Tibial artery (tissue), 4 donors: ENCODE measurements at regions not wholly inside any gene's neighbourhood (a gene's known extent, or its start where the extent isn't known, plus 50 kb on each side); places are given as distances from the start of the nearest gene placed in this dataset.

Experiments
- DNase-seq, 2 donors: peaks; one replicate each; pipeline ENCODE4 v3.0.0-alpha.2; 2019
- H3K27ac ChIP-seq, 2 donors: fragments of 200-600 bp; sonication (generic) in 1 of 2; 1 replicate in 1 of 2; 2 replicates in 1 of 2; pipeline ENCODE4 v1.5.1; 2018 to 2019; ENCODE audit warnings: mild to moderate bottlenecking in 1 of 2
- H3K27me3 ChIP-seq, 2 donors: fragments of 200-600 bp; sonication (generic) in 1 of 2; one replicate each; pipeline versions ENCODE4 v1.5.1 to v1.6.0; 2016 to 2019
- H3K36me3 ChIP-seq, 3 donors: fragments of 200-600 bp; sonication (generic) in 2 of 3; one replicate each; pipeline ENCODE4 v1.5.1; 2016 to 2019; ENCODE audit warnings: mild to moderate bottlenecking in 2 of 3
- H3K4me1 ChIP-seq, 4 donors: fragments of 200-600 bp; sonication (generic) in 2 of 4; 1 replicate in 3 of 4; 2 replicates in 1 of 4; pipeline ENCODE4 v1.5.1; 2016 to 2019
- H3K4me3 ChIP-seq, 2 donors: fragments of 200-600 bp; sonication (generic) in 1 of 2; 1 replicate in 1 of 2; 2 replicates in 1 of 2; pipeline ENCODE4 v1.5.1; 2018 to 2019; ENCODE audit warnings: mild to moderate bottlenecking in 2 of 2
- H3K9me3 ChIP-seq, 3 donors: fragments of 200-600 bp; sonication (generic) in 1 of 3; one replicate each; pipeline ENCODE4 v1.5.1; 2016 to 2019
- intact Hi-C: fragments of 100-400 bp; cut with DNase I; formaldehyde crosslinking; loops from one replicate; pipeline ENCODE4 v1.15.0; 2023; ENCODE audit warnings: low total_unique reads
- TF ChIP-seq, protein P1 (sequence below), 2 experiments: fragments of 200-600 bp in 1 of 2; fragments of 450-650 bp in 1 of 2; IDR thresholded peaks; one replicate each; pipeline ENCODE4 v1.5.1; 2017 to 2019; ENCODE audit warnings: antibody characterized with exemption in 2 of 2, mild to moderate bottlenecking in 1 of 2, moderate library complexity in 1 of 2

DNA sequence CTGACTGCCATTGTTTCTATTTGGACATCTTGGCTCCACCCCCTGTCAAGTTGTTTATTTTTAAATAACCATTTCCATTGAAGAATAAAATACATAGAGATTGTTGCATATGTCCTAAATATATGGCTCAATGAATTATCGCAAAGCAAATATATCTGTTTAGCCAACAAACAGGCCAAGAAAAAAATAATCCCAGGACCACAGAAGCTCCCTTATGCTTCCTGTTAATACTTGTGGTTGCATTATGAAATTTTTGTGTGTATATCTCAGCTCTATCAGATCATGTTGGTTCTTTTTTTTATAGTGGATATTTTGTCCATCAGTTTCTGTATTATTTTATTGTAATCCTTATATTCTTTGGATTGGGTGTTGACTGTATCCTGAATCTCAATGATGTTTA is 53.4 kb upstream of the CYP2C8 start:
- no peaks in the 10 kb centered on the region for H3K4me1 ChIP-seq
- intact Hi-C loops: no loop called here
- TF ChIP-seq, protein P1, sequence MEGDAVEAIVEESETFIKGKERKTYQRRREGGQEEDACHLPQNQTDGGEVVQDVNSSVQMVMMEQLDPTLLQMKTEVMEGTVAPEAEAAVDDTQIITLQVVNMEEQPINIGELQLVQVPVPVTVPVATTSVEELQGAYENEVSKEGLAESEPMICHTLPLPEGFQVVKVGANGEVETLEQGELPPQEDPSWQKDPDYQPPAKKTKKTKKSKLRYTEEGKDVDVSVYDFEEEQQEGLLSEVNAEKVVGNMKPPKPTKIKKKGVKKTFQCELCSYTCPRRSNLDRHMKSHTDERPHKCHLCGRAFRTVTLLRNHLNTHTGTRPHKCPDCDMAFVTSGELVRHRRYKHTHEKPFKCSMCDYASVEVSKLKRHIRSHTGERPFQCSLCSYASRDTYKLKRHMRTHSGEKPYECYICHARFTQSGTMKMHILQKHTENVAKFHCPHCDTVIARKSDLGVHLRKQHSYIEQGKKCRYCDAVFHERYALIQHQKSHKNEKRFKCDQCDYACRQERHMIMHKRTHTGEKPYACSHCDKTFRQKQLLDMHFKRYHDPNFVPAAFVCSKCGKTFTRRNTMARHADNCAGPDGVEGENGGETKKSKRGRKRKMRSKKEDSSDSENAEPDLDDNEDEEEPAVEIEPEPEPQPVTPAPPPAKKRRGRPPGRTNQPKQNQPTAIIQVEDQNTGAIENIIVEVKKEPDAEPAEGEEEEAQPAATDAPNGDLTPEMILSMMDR (IDR thresholded peaks at IDR 0.05): no peak
- peaks cover 1 to 28% (median 15%) of the 10 kb centered on the region in 3 donors for H3K9me3 ChIP-seq
- no peak overlapping the region for H3K4me3 ChIP-seq
- no peak for DNase-seq
- no peak overlapping the region for H3K27ac ChIP-seq
- no peaks in the 10 kb centered on the region for H3K36me3 ChIP-seq
- H3K27me3 ChIP-seq: no peaks in the 10 kb centered on the region

DNA sequence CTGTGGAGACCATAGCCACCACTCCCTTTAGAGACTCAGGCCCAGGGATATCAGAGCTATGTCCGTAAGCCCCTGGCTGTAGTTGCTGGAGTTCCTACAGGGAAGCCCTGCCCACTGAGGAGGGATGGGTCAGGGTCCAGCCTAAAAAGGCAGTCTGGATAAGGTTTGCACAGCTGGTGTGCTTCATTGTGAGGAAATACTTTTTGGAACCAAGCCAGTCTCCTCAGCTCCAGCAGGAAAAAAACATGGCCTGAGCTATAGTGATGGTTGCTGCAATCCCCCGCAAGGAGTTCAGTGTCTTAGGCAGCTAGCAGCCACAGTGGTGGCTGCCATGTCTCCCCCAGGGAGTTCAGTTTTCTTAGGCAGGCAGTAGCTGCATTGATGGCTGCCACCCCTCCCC is 52.6 kb upstream of the CYP2C8 start:
- Histone ChIP-seq H3K9me3 (peaks cover 2 to 36% (median 15%) of the 10 kb centered on the region in 3 donors), H3K27ac (no peak overlapping the region)
- intact Hi-C loops: no loop called here

More for the DNA sequence above, 52.6 kb upstream of the CYP2C8 start:
- Histone ChIP-seq H3K36me3 (no peaks in the 10 kb centered on the region), H3K27me3 (no peaks in the 10 kb centered on the region), H3K4me3 (no peak overlapping the region), H3K4me1 (no peaks in the 10 kb centered on the region)
- no peak for DNase-seq
- TF ChIP-seq, protein P1 (IDR thresholded peaks at IDR 0.05): no peak
